ENCODE measurements at regions not wholly inside any gene's neighbourhood (a gene's known extent, or its start where the extent isn't known, plus 50 kb on each side); places are given as distances from the start of the nearest gene placed in this dataset.

- Histone ChIP-seq H3K9me3 (ENCODE audit: low read length) (no peaks in the 10 kb centered on the region), H3K27ac (ENCODE audit: low read length) (no peak overlapping the region), H3K9me2 (ENCODE audit: insufficient read depth, low read length) (no peaks in the 10 kb centered on the region), H3K36me3 (ENCODE audit: insufficient read depth, low read length) (no peaks in the 10 kb centered on the region), H2AFZ (ENCODE audit: low read depth, low read length) (no peak overlapping the region), H3K4me3 (ENCODE audit: low read length) (no peak overlapping the region), H3F3A (ENCODE audit: insufficient read depth, low read length, poor library complexity, severe bottlenecking) (no peaks in the 10 kb centered on the region), H4K20me1 (ENCODE audit: insufficient read depth) (no peaks in the 10 kb centered on the region), H3K79me2 (replicated peaks; ENCODE audit: insufficient read depth, low read length) (no peaks in the 10 kb centered on the region), H3K4me2 (ENCODE audit: low read length) (no peak overlapping the region), H3K9ac (ENCODE audit: low read length) (no peak overlapping the region), H3K27me3 (ENCODE audit: insufficient read depth, low read depth, low read length) (no peaks in the 10 kb centered on the region)
- TF ChIP-seq EP300 (conservative IDR thresholded peaks at IDR 0.05; ENCODE audit: poor library complexity, severe bottlenecking) (no peak), EZH2 (IDR thresholded peaks at IDR 0.05; ENCODE audit: borderline replicate concordance, insufficient read depth, low read length, poor library complexity, severe bottlenecking) (no peak), MXI1 (conservative IDR thresholded peaks at IDR 0.05; ENCODE audit: poor library complexity, severe bottlenecking) (no peak), REST (IDR thresholded peaks at IDR 0.05; ENCODE audit: borderline replicate concordance) (no peak), RAD21 (conservative IDR thresholded peaks at IDR 0.05) (no peak), POLR2AphosphoS5 (IDR thresholded peaks at IDR 0.05) (no peak), SMC3 (conservative IDR thresholded peaks at IDR 0.05; ENCODE audit: poor library complexity) (no peak), TAF1 (IDR thresholded peaks at IDR 0.05; ENCODE audit: low read depth) (no peak), CTCF (IDR thresholded peaks at IDR 0.05; ENCODE audit: poor library complexity, severe bottlenecking) (no peak)
Observed at GRCh38 chr13:111468037-111468959, 147.9 kb downstream of the TEX29 start.

- Histone ChIP-seq H3K36me3 (ENCODE audit: insufficient read depth, low read length) (no peaks in the 10 kb centered on the region), H4K20me1 (ENCODE audit: insufficient read depth) (no peaks in the 10 kb centered on the region), H3F3A (ENCODE audit: insufficient read depth, low read length, poor library complexity, severe bottlenecking) (no peaks in the 10 kb centered on the region), H3K4me3 (ENCODE audit: low read length) (no peak overlapping the region), H3K27ac (ENCODE audit: low read length) (no peak overlapping the region), H3K9ac (ENCODE audit: low read length) (no peak overlapping the region), H2AFZ (ENCODE audit: low read depth, low read length) (no peak overlapping the region), H3K9me2 (ENCODE audit: insufficient read depth, low read length) (no peaks in the 10 kb centered on the region), H3K79me2 (replicated peaks; ENCODE audit: insufficient read depth, low read length) (no peaks in the 10 kb centered on the region), H3K9me3 (ENCODE audit: low read length) (no peaks in the 10 kb centered on the region), H3K4me2 (ENCODE audit: low read length) (no peak overlapping the region), H3K27me3 (ENCODE audit: insufficient read depth, low read depth, low read length) (no peaks in the 10 kb centered on the region)
- TF ChIP-seq EZH2 (IDR thresholded peaks at IDR 0.05; ENCODE audit: borderline replicate concordance, insufficient read depth, low read length, poor library complexity, severe bottlenecking) (no peak), CTCF (IDR thresholded peaks at IDR 0.05; ENCODE audit: poor library complexity, severe bottlenecking) (no peak), SMC3 (conservative IDR thresholded peaks at IDR 0.05; ENCODE audit: poor library complexity) (no peak), RAD21 (conservative IDR thresholded peaks at IDR 0.05) (no peak)
Observed at GRCh38 chr13:111469450-111469849, 149.0 kb downstream of the TEX29 start.
